Right lobe of liver (tissue), 6 donors: ENCODE measurements at regions not wholly inside any gene's neighbourhood (a gene's known extent, or its start where the extent isn't known, plus 50 kb on each side); places are given as distances from the start of the nearest gene placed in this dataset.

Experiments used
- ATAC-seq, 4 donors: fragments of 200-7000 bp; cut with Tn5 transposase; one replicate each; pipeline ENCODE4 v1.9.1; 2020; ENCODE audit warnings: mild to moderate bottlenecking in 4 of 4, moderate library complexity in 4 of 4
- DNase-seq, 3 donors: peaks; one replicate each; pipeline ENCODE4 v3.0.0-alpha.2; 2020
- H3K27ac ChIP-seq, 3 donors: fragments of 200-600 bp; one replicate each; pipeline ENCODE4 v1.8.0; 2022
- H3K27me3 ChIP-seq, 2 donors: fragments of 200-600 bp; one replicate each; pipeline ENCODE4 v1.8.0; 2022
- H3K36me3 ChIP-seq, 4 donors: fragments of 200-600 bp; sonication (generic) in 1 of 4; one replicate each; pipeline versions ENCODE4 v1.5.1 to v1.8.0; 2017 to 2022; ENCODE audit warnings: control low read depth in 1 of 4
- H3K4me1 ChIP-seq, 4 donors: fragments of 200-600 bp; sonication (generic) in 1 of 4; one replicate each; pipeline versions ENCODE4 v1.5.1 to v1.8.0; 2017 to 2022; ENCODE audit warnings: control low read depth in 1 of 4
- H3K4me3 ChIP-seq, 3 donors: fragments of 200-600 bp; one replicate each; pipeline ENCODE4 v1.8.0; 2022
- H3K9me3 ChIP-seq, 4 donors: fragments of 200-600 bp; sonication (generic) in 1 of 4; one replicate each; pipeline versions ENCODE4 v1.5.1 to v1.8.0; 2017 to 2022; ENCODE audit warnings: control low read depth in 1 of 4
- CTCF ChIP-seq, 4 donors: fragments of 200-600 bp in 3 of 4; fragments of 450-650 bp in 1 of 4; IDR thresholded peaks; one replicate each; pipeline versions ENCODE4 v1.5.1 to v1.8.0; 2016 to 2022; ENCODE audit warnings: antibody characterized with exemption in 4 of 4, mild to moderate bottlenecking in 2 of 4
- POLR2A ChIP-seq: fragments of 450-650 bp; IDR thresholded peaks from one replicate; pipeline ENCODE4 v1.6.1; 2017; ENCODE audit warnings: antibody characterized with exemption, mild to moderate bottlenecking
- WGBS: methylation state at CpG from one replicate; pipeline ENCODE4 v1.1.6; 2018; ENCODE audit warnings: low coverage, low lambda C conversion rate; ENCODE audit not compliant: insufficient coverage; ENCODE audit errors: missing lambda C conversion rate; 5-methylcytosine and 5-hydroxymethylcytosine counted together
- intact Hi-C, 2 donors: fragments of 100-400 bp; cut with DNase I; formaldehyde crosslinking; loops; one replicate each; pipeline versions ENCODE4 v1.11.2 to v1.14.1; 2022
- donor health status: DM: no; HTN: yes; CAD: no.
- donor health status: DM: no; HTN: no; CAD: no.
- donor health status: DM: no; HTN: no; CAD: no.
- donor health status: DM: no; HTN: yes; CAD: no.
- donor health status: DM: no; HTN: yes; CAD: no.

GRCh38 chr12:22115711-22116110, 69.7 kb downstream of the CMAS start:
- intact Hi-C loops, result no loop called here
- H3K9me3 ChIP-seq, result no peaks in the 10 kb centered on the region
- no peaks in the 10 kb centered on the region for H3K36me3 ChIP-seq
- no peaks in the 10 kb centered on the region for H3K4me1 ChIP-seq
- ATAC-seq (no peak), DNase-seq (no peak)
- no peak overlapping the region for H3K27ac ChIP-seq
- no peak for TF ChIP-seq CTCF (IDR thresholded peaks at IDR 0.05)
- no peak for TF ChIP-seq POLR2A
- H3K27me3 ChIP-seq, result no peaks in the 10 kb centered on the region
- WGBS, result 37% methylated on average over 2 of the region's 4 CpGs
- no peak overlapping the region for H3K4me3 ChIP-seq

- Histone ChIP-seq H3K27ac (no peak overlapping the region), H3K27me3 (no peaks in the 10 kb centered on the region), H3K4me3 (no peak overlapping the region), H3K9me3 (no peaks in the 10 kb centered on the region), H3K36me3 (no peaks in the 10 kb centered on the region), H3K4me1 (no peaks in the 10 kb centered on the region)
- intact Hi-C loops, result no loop called here
- no peak for TF ChIP-seq POLR2A
- TF ChIP-seq CTCF (IDR thresholded peaks at IDR 0.05), result no peak
- no peak for ATAC-seq
- DNase-seq, result no peak
- WGBS, result 29% methylated on average over 5 of the region's 5 CpGs
Measured at GRCh38 chr12:22116376-22116775, 70.4 kb downstream of the CMAS start.

- no peak overlapping the region for H3K4me3 ChIP-seq
- DNase-seq, result no peak
- TF ChIP-seq POLR2A, result no peak
- no peak for TF ChIP-seq CTCF (IDR thresholded peaks at IDR 0.05)
- intact Hi-C loops, result no loop called here
- ATAC-seq, result no peak
- no peaks in the 10 kb centered on the region for H3K9me3 ChIP-seq
- no peaks in the 10 kb centered on the region for H3K4me1 ChIP-seq
- no peaks in the 10 kb centered on the region for H3K36me3 ChIP-seq
- 47% methylated on average over 3 of the region's 3 CpGs for WGBS
- no peak overlapping the region for H3K27ac ChIP-seq
- H3K27me3 ChIP-seq, result no peaks in the 10 kb centered on the region
Measured at GRCh38 chr12:22117563-22118237, 71.7 kb downstream of the CMAS start.

GRCh38 chr12:22118238-22118790, 72.3 kb downstream of the CMAS start:
- H3K27ac ChIP-seq, result no peak overlapping the region
- no peaks in the 10 kb centered on the region for H3K27me3 ChIP-seq
- 37% methylated on average over 3 of the region's 3 CpGs for WGBS
- no peaks in the 10 kb centered on the region for H3K4me1 ChIP-seq
- intact Hi-C loops, result no loop called here
- TF ChIP-seq POLR2A, result no peak
- TF ChIP-seq CTCF (IDR thresholded peaks at IDR 0.05), result no peak
- H3K9me3 ChIP-seq, result no peaks in the 10 kb centered on the region
- H3K4me3 ChIP-seq, result no peak overlapping the region
- no peak for ATAC-seq
- DNase-seq, result no peak
- H3K36me3 ChIP-seq, result no peaks in the 10 kb centered on the region
